8988T (cell line): ENCODE measurements at regions not wholly inside any gene's neighbourhood (a gene's known extent, or its start where the extent isn't known, plus 50 kb on each side); places are given as distances from the start of the nearest gene placed in this dataset.

Experiments used
- DNase-seq: peaks from one replicate; pipeline ENCODE4 v3.0.0; 2011

GRCh38 chr5:12467799-12468198 lies 563.6 kb upstream of the CTNND2 start:
- DNase-seq = no peak

GRCh38 chr5:12460493-12461261 lies 556.4 kb upstream of the CTNND2 start:
- no peak for DNase-seq

- no peak for DNase-seq
These were observed 555.1 kb upstream of the CTNND2 start for GRCh38 chr5:12459326-12459725.

GRCh38 chr5:12419075-12419474 lies 514.8 kb upstream of the CTNND2 start:
- no peak for DNase-seq

- DNase-seq = no peak
These were observed 509.3 kb upstream of the CTNND2 start for GRCh38 chr5:12413585-12413984.

- no peak for DNase-seq
These were observed 508.8 kb upstream of the CTNND2 start for GRCh38 chr5:12413075-12413474.

- DNase-seq = no peak
These were observed 495.6 kb upstream of the CTNND2 start for GRCh38 chr5:12399868-12400267.

- DNase-seq = no peak
These were observed 488.0 kb upstream of the CTNND2 start for GRCh38 chr5:12392246-12392645.

GRCh38 chr5:12385095-12385494 lies 480.8 kb upstream of the CTNND2 start:
- no peak for DNase-seq

GRCh38 chr5:12384005-12384404 lies 479.8 kb upstream of the CTNND2 start:
- DNase-seq = no peak

GRCh38 chr5:12367973-12368372 lies 463.7 kb upstream of the CTNND2 start:
- no peak for DNase-seq

GRCh38 chr5:12360218-12360617 lies 456.0 kb upstream of the CTNND2 start:
- DNase-seq = no peak

GRCh38 chr5:12358371-12359090 lies 454.3 kb upstream of the CTNND2 start:
- no peak for DNase-seq

- DNase-seq = no peak
These were observed 453.4 kb upstream of the CTNND2 start for GRCh38 chr5:12357626-12358025.

GRCh38 chr5:12354686-12355085 lies 450.4 kb upstream of the CTNND2 start:
- no peak for DNase-seq

GRCh38 chr5:12343558-12343957 lies 439.3 kb upstream of the CTNND2 start:
- no peak for DNase-seq

GRCh38 chr5:12335938-12336337 lies 431.7 kb upstream of the CTNND2 start:
- no peak for DNase-seq

GRCh38 chr5:12332480-12332879 lies 428.2 kb upstream of the CTNND2 start:
- no peak for DNase-seq

GRCh38 chr5:12330993-12331588 lies 426.8 kb upstream of the CTNND2 start:
- DNase-seq = no peak

- DNase-seq = no peak
These were observed 426.1 kb upstream of the CTNND2 start for GRCh38 chr5:12330381-12330780.

- DNase-seq = no peak
These were observed 419.5 kb upstream of the CTNND2 start for GRCh38 chr5:12323637-12324229.

- DNase-seq = no peak
These were observed 417.8 kb upstream of the CTNND2 start for GRCh38 chr5:12322042-12322441.

GRCh38 chr5:12320331-12320730 lies 416.1 kb upstream of the CTNND2 start:
- DNase-seq = no peak

GRCh38 chr5:12316812-12317211 lies 412.6 kb upstream of the CTNND2 start:
- no peak for DNase-seq
